ENCODE measurements at regions not wholly inside any gene's neighbourhood (a gene's known extent, or its start where the extent isn't known, plus 50 kb on each side); places are given as distances from the start of the nearest gene placed in this dataset.
"Not testable (repeated sequence)": the region's sequence is repeated elsewhere in the genome, so short reads cannot be mapped to it uniquely, and the experiment has no call there.

GRCh38 chr20:22821796-22822195 lies 213.3 kb upstream of the SSTR4 start:
- no peak for ATAC-seq

- ATAC-seq = no peak
These were observed 212.0 kb upstream of the SSTR4 start for GRCh38 chr20:22823119-22823518.

- no peak for ATAC-seq
These were observed 211.0 kb upstream of the SSTR4 start for GRCh38 chr20:22824077-22824476.

GRCh38 chr20:22825076-22825475 lies 210.0 kb upstream of the SSTR4 start:
- no peak for ATAC-seq

GRCh38 chr20:22825546-22825945 lies 209.6 kb upstream of the SSTR4 start:
- ATAC-seq = no peak

- no peak for ATAC-seq
These were observed 208.5 kb upstream of the SSTR4 start for GRCh38 chr20:22826306-22827230.

- no peak for ATAC-seq
These were observed 207.2 kb upstream of the SSTR4 start for GRCh38 chr20:22827916-22828315.

- ATAC-seq = no peak
These were observed 205.8 kb upstream of the SSTR4 start for GRCh38 chr20:22829356-22829755.

GRCh38 chr20:22830138-22830537 lies 205.0 kb upstream of the SSTR4 start:
- ATAC-seq = no peak

- not testable (repeated sequence) for ATAC-seq
These were observed 204.4 kb upstream of the SSTR4 start for GRCh38 chr20:22830715-22831114.

GRCh38 chr20:22833851-22834250 lies 201.3 kb upstream of the SSTR4 start:
- ATAC-seq = no peak

GRCh38 chr20:22834651-22835256 lies 200.4 kb upstream of the SSTR4 start:
- ATAC-seq = no peak

- ATAC-seq = no peak
These were observed 198.9 kb upstream of the SSTR4 start for GRCh38 chr20:22836211-22836610.

- ATAC-seq = no peak
These were observed 198.2 kb upstream of the SSTR4 start for GRCh38 chr20:22836877-22837276.

GRCh38 chr20:22838001-22838400 lies 197.1 kb upstream of the SSTR4 start:
- no peak for ATAC-seq

- no peak for ATAC-seq
These were observed 193.3 kb upstream of the SSTR4 start for GRCh38 chr20:22841846-22842245.

GRCh38 chr20:22842793-22843192 lies 192.3 kb upstream of the SSTR4 start:
- ATAC-seq = no peak

GRCh38 chr20:22844959-22845358 lies 190.2 kb upstream of the SSTR4 start:
- ATAC-seq = no peak

- ATAC-seq = no peak
These were observed 188.2 kb upstream of the SSTR4 start for GRCh38 chr20:22846863-22847262.

- no peak for ATAC-seq
These were observed 186.7 kb upstream of the SSTR4 start for GRCh38 chr20:22848364-22848763.

GRCh38 chr20:22851679-22852346 lies 183.3 kb upstream of the SSTR4 start:
- not testable (repeated sequence) for ATAC-seq

GRCh38 chr20:22861231-22861980 lies 173.7 kb upstream of the SSTR4 start:
- ATAC-seq = no peak

- no peak for ATAC-seq
These were observed 173.1 kb upstream of the SSTR4 start for GRCh38 chr20:22861990-22862389.
